DMS 273 treated with DMSO at 0.1 percent for 48 hours (cell line): ENCODE measurements at regions not wholly inside any gene's neighbourhood (a gene's known extent, or its start where the extent isn't known, plus 50 kb on each side); places are given as distances from the start of the nearest gene placed in this dataset.
"Not testable (repeated sequence)": the region's sequence is repeated elsewhere in the genome, so short reads cannot be mapped to it uniquely, and the experiment has no call there.

Experiments
- DNase-seq: peaks from one replicate; lab custom pipeline; 2025; lab: John Stamatoyannopoulos, UW

GRCh38 chr5:122669709-122670108 is 105.2 kb upstream of the SNX2 start:
- not testable (repeated sequence) for DNase-seq

- no peak for DNase-seq
Observed at GRCh38 chr5:122673343-122673742, 101.5 kb upstream of the SNX2 start.

GRCh38 chr5:122674385-122674784 is 100.5 kb upstream of the SNX2 start:
- no peak for DNase-seq

- no peak for DNase-seq
Observed at GRCh38 chr5:122680623-122681350, 94.1 kb upstream of the SNX2 start.

GRCh38 chr5:122683631-122684030 is 91.2 kb upstream of the SNX2 start:
- no peak for DNase-seq

GRCh38 chr5:122690266-122690665 is 84.6 kb upstream of the SNX2 start:
- peak; percentile 14 for DNase-seq

- DNase-seq, result no peak
Observed at GRCh38 chr5:122691931-122692330, 82.9 kb upstream of the SNX2 start.

- DNase-seq, result no peak
Observed at GRCh38 chr5:122693963-122694362, 80.9 kb upstream of the SNX2 start.

- DNase-seq, result no peak
Observed at GRCh38 chr5:122694884-122695283, 80.0 kb upstream of the SNX2 start.

- not testable (repeated sequence) for DNase-seq
Observed at GRCh38 chr5:122696735-122697134, 78.1 kb upstream of the SNX2 start.

- no peak for DNase-seq
Observed at GRCh38 chr5:122697191-122697590, 77.7 kb upstream of the SNX2 start.

- no peak for DNase-seq
Observed at GRCh38 chr5:122699201-122699600, 75.7 kb upstream of the SNX2 start.

GRCh38 chr5:122701640-122702523 is 73.0 kb upstream of the SNX2 start:
- DNase-seq, result no peak

- DNase-seq, result no peak
Observed at GRCh38 chr5:122702524-122702875, 72.4 kb upstream of the SNX2 start.

GRCh38 chr5:122703203-122703602 is 71.7 kb upstream of the SNX2 start:
- no peak for DNase-seq

- DNase-seq, result peak; percentile 45
Observed at GRCh38 chr5:122704247-122705036, 70.4 kb upstream of the SNX2 start.

- no peak for DNase-seq
Observed at GRCh38 chr5:122705851-122706250, 69.0 kb upstream of the SNX2 start.

- DNase-seq, result no peak
Observed at GRCh38 chr5:122707796-122708195, 67.1 kb upstream of the SNX2 start.

- DNase-seq, result no peak
Observed at GRCh38 chr5:122713041-122713440, 61.8 kb upstream of the SNX2 start.

GRCh38 chr5:122715095-122715494 is 59.8 kb upstream of the SNX2 start:
- no peak for DNase-seq

GRCh38 chr5:122718611-122719010 is 56.3 kb upstream of the SNX2 start:
- no peak for DNase-seq

- no peak for DNase-seq
Observed at GRCh38 chr5:122719991-122720746, 54.7 kb upstream of the SNX2 start.
